HCT116 (cell line): ENCODE measurements at regions not wholly inside any gene's neighbourhood (a gene's known extent, or its start where the extent isn't known, plus 50 kb on each side); places are given as distances from the start of the nearest gene placed in this dataset.

ENCODE experiments used
- ATAC-seq: fragments of 200-7000 bp; cut with Tn5 transposase; 2 replicates; pipeline ENCODE4 v1.9.1; 2020; ENCODE audit warnings: mild to moderate bottlenecking, moderate library complexity
- BruUV-seq: library from RNA; stranded (reverse); fragments of 400-500 nt; replicated peaks from 2 replicates; lab custom pipeline; 2021; lab: Mats Ljungman, UMichigan
- CTCF ChIA-PET: fragments of 300-600 bp; sonication (Branson Sonifier 250); formaldehyde crosslinking; loops from one replicate; lab custom pipeline; 2021; ENCODE audit warnings: antibody characterized with exemption; lab: Charles Lee
- POLR2A ChIA-PET: fragments of 300-600, 350-600 bp; sonication (Branson Sonifier 250); formaldehyde crosslinking; loops from one replicate; lab custom pipeline; 2021; ENCODE audit warnings: antibody characterized with exemption; lab: Charles Lee
- RAD21 ChIA-PET, 2 experiments: fragments of 300-600 bp; sonication (Branson Sonifier 250); formaldehyde crosslinking; loops; one replicate each; lab custom pipeline; 2023; ENCODE audit warnings: low total read pairs in 2 of 2; ENCODE audit not compliant: uncharacterized antibody in 2 of 2, unreplicated experiment in 2 of 2, low non-redundant PET in 1 of 2; lab: Charles Lee
- DNase-seq: peaks from one replicate; pipeline ENCODE4 v3.0.0-alpha.2; 2010; ENCODE audit warnings: low read depth, low spot score
- H2AFZ ChIP-seq: fragments of 200-600 bp; shearing (Covaris generic), sonication (generic); 2 replicates; pipeline ENCODE4 v1.6.1; 2017; ENCODE audit warnings: low read depth, mixed run types, mixed read lengths, antibody characterized with exemption, low read length; ENCODE audit not compliant: poor library complexity, severe bottlenecking
- H3K27ac ChIP-seq: 2 replicates; pipeline ENCODE4 v1.5.1; 2012; ENCODE audit warnings: low read depth, low read length
- H3K27me3 ChIP-seq: fragments of 200-600 bp; sonication (generic); 2 replicates; pipeline ENCODE4 v1.6.1; 2016; ENCODE audit warnings: mixed run types, low read length, mixed read lengths; ENCODE audit not compliant: insufficient read depth
- H3K36me3 ChIP-seq, 2 experiments: fragments of 200-500 bp in 1 of 2; fragments of 200-600 bp in 1 of 2; sonication (Bioruptor generic) in 1 of 2; sonication (generic) in 1 of 2; 2 replicates each; pipeline versions ENCODE4 v1.5.1 to v1.6.1; 2014 to 2016; ENCODE audit warnings: low read length in 2 of 2, inconsistent platforms in 1 of 2, mixed read lengths in 1 of 2, mixed run types in 1 of 2; ENCODE audit not compliant: insufficient read depth in 2 of 2, control insufficient read depth in 1 of 2
- H3K4me1 ChIP-seq, 2 experiments: fragments of 200-600 bp in 1 of 2; sonication (generic) in 1 of 2; 2 replicates each; pipeline versions ENCODE4 v1.5.1 to v1.6.1; 2012 to 2017; ENCODE audit warnings: low read length in 2 of 2, inconsistent platforms in 1 of 2, mild to moderate bottlenecking in 1 of 2, mixed read lengths in 1 of 2, mixed run types in 1 of 2, moderate library complexity in 1 of 2; ENCODE audit not compliant: insufficient read depth in 2 of 2, control insufficient read depth in 1 of 2
- H3K4me2 ChIP-seq: fragments of 200-600 bp; sonication (generic); 2 replicates; pipeline ENCODE4 v1.6.1; 2017; ENCODE audit warnings: mixed run types, low read length, mixed read lengths
- H3K4me3 ChIP-seq, 2 experiments: fragments of 200-600 bp in 1 of 2; sonication (generic) in 1 of 2; replicated peaks in 1 of 2; 2 replicates each; pipeline ENCODE4 v1.5.1; 2011 to 2016; ENCODE audit warnings: low read length in 2 of 2, control low read depth in 1 of 2, low read depth in 1 of 2, mild to moderate bottlenecking in 1 of 2, mixed read lengths in 1 of 2, mixed run types in 1 of 2
- H3K79me2 ChIP-seq: fragments of 200-600 bp; sonication (generic); 2 replicates; pipeline ENCODE4 v1.6.1; 2017; ENCODE audit warnings: mild to moderate bottlenecking, mixed run types, low read length, moderate library complexity, mixed read lengths; ENCODE audit not compliant: insufficient read depth
- H3K9ac ChIP-seq: fragments of 200-600 bp; sonication (generic); 2 replicates; pipeline ENCODE4 v1.6.1; 2016; ENCODE audit warnings: low read length, mixed read lengths
- H3K9me2 ChIP-seq: fragments of 200-600 bp; sonication (generic), shearing (Covaris generic); 2 replicates; pipeline ENCODE4 v1.6.1; 2017; ENCODE audit warnings: mixed run types, mild to moderate bottlenecking, moderate library complexity; ENCODE audit not compliant: insufficient read depth
- H3K9me3 ChIP-seq, 2 experiments: fragments of 200-500 bp in 1 of 2; fragments of 200-600 bp in 1 of 2; sonication (Bioruptor generic) in 1 of 2; sonication (generic) in 1 of 2; 2 replicates each; pipeline ENCODE4 v1.6.1; 2014 to 2017; ENCODE audit warnings: low read length in 2 of 2, mixed read lengths in 2 of 2, inconsistent platforms in 1 of 2, low read depth in 1 of 2, mild to moderate bottlenecking in 1 of 2, mixed run types in 1 of 2, moderate library complexity in 1 of 2; ENCODE audit not compliant: control insufficient read depth in 1 of 2, insufficient read depth in 1 of 2
- H4K20me1 ChIP-seq: fragments of 200-600 bp; sonication (generic), shearing (Covaris generic); 2 replicates; pipeline ENCODE4 v1.6.1; 2017; ENCODE audit warnings: mixed run types, mild to moderate bottlenecking, moderate library complexity; ENCODE audit not compliant: insufficient read depth
- CBX3 ChIP-seq: IDR thresholded peaks from 2 replicates; pipeline ENCODE4 v1.6.1; 2012; ENCODE audit warnings: low read depth
- CEBPB ChIP-seq: IDR thresholded peaks from 2 replicates; pipeline ENCODE4 v1.6.1; 2012; ENCODE audit warnings: low read depth
- EGR1 ChIP-seq: IDR thresholded peaks from 2 replicates; pipeline ENCODE4 v1.6.1; 2012; ENCODE audit warnings: low read depth
- EZH2 ChIP-seq: fragments of 200-600 bp; sonication (generic); IDR thresholded peaks from 2 replicates; pipeline ENCODE4 v1.6.1; 2017; ENCODE audit warnings: antibody characterized with exemption, mixed run types
- EZH2phosphoT487 ChIP-seq: fragments of 200-600 bp; IDR thresholded peaks from 2 replicates; pipeline ENCODE4 v1.6.1; 2018; ENCODE audit warnings: antibody characterized with exemption, borderline replicate concordance
- JUND ChIP-seq: IDR thresholded peaks from 2 replicates; pipeline ENCODE4 v1.6.1; 2012
- POLR2A ChIP-seq: IDR thresholded peaks from 2 replicates; pipeline ENCODE4 v1.7.0; 2011; ENCODE audit warnings: borderline replicate concordance; ENCODE audit not compliant: insufficient read depth, insufficient read length; ENCODE audit errors: extremely low read depth
- POLR2AphosphoS5 ChIP-seq: IDR thresholded peaks from 2 replicates; pipeline ENCODE4 v1.6.1; 2011; ENCODE audit warnings: mild to moderate bottlenecking, low read depth, low read length, moderate library complexity
- RAD21 ChIP-seq: IDR thresholded peaks from 2 replicates; pipeline ENCODE4 v1.6.1; 2012; ENCODE audit warnings: low read depth, mild to moderate bottlenecking
- SIN3A ChIP-seq: IDR thresholded peaks from 2 replicates; pipeline ENCODE4 v1.6.1; 2012; ENCODE audit warnings: low read depth
- SP1 ChIP-seq: IDR thresholded peaks from 2 replicates; pipeline ENCODE4 v1.6.1; 2012; ENCODE audit warnings: low read depth
- SRF ChIP-seq: IDR thresholded peaks from 2 replicates; pipeline ENCODE4 v1.6.1; 2012; ENCODE audit warnings: low read depth
- TCF7L2 ChIP-seq: IDR thresholded peaks from 2 replicates; pipeline ENCODE4 v1.7.0; 2011; ENCODE audit warnings: borderline replicate concordance, inconsistent platforms; ENCODE audit not compliant: insufficient read depth, insufficient read length; ENCODE audit errors: extremely low read depth
- YY1 ChIP-seq: IDR thresholded peaks from 2 replicates; pipeline ENCODE4 v1.6.1; 2011; ENCODE audit warnings: low read length, low read depth, moderate library complexity, mild to moderate bottlenecking; ENCODE audit not compliant: insufficient replicate concordance; ENCODE audit errors: extremely low read depth
- ZFX ChIP-seq: fragments of 450-650 bp; IDR thresholded peaks from 2 replicates; pipeline ENCODE4 v1.6.1; 2017
- intact Hi-C: fragments of 100-400 bp; cut with micrococcal nuclease; formaldehyde crosslinking; loops from 2 replicates; pipeline ENCODE4 v1.10.0; 2022
- TF ChIP-seq, protein P1 (sequence below), 3 experiments: fragments of 200-600 bp in 1 of 3; sonication (generic) in 1 of 3; IDR thresholded peaks in 2 of 3; conservative IDR thresholded peaks in 1 of 3; 2 replicates each; pipeline ENCODE4 v1.5.1; 2012 to 2017; ENCODE audit warnings: low read depth in 2 of 3, low read length in 2 of 3, antibody characterized with exemption in 1 of 3, borderline replicate concordance in 1 of 3, control low read depth in 1 of 3, mild to moderate bottlenecking in 1 of 3, mixed read lengths in 1 of 3, mixed run types in 1 of 3, moderate library complexity in 1 of 3; ENCODE audit not compliant: insufficient read depth in 1 of 3
- TF ChIP-seq, protein P2 (sequence below): IDR thresholded peaks from 2 replicates; pipeline ENCODE4 v1.6.1; 2012; ENCODE audit warnings: low read depth
- TF ChIP-seq, protein P3 (sequence below): IDR thresholded peaks from 2 replicates; pipeline ENCODE4 v1.6.1; 2011; ENCODE audit warnings: mild to moderate bottlenecking, low read length, moderate library complexity; ENCODE audit not compliant: insufficient replicate concordance; ENCODE audit errors: extremely low read depth
- TF ChIP-seq, protein P4 (sequence below): IDR thresholded peaks from 2 replicates; pipeline ENCODE4 v1.6.1; 2012

DNA sequence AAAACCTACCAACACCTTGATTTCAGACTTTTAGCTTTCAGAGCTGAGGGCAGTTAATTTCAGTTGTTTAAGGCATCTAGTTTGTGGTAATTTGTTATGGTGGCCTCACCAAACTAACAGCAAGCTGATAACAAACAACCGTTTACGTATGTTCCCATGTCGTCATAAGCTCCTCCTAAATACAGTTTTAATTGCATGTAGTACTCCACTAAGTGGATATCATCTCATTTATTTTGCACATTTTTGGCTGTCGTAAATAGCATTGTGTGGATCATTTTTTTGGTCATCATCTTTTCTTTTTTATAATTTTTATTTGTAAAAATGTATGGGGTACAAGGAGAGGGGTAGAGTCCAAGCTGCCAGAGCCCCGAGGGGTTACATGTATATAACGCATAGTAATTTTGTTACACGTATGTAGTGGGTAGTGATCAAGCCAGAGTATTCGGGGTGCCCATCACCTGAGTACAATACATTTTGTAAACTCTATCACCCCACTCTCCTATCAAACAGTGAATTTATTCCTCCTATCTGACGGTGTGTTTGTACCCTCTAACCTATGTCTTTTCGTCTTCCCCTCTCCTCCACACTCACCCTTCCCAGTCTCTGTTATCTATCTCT, 89.2 kb upstream of the MYCN start:
- Histone ChIP-seq H3K36me3 (no peaks in the 10 kb centered on the region), H2AFZ (no peak overlapping the region), H3K79me2 (no peaks in the 10 kb centered on the region), H3K4me2 (no peak overlapping the region), H4K20me1 (no peaks in the 10 kb centered on the region), H3K4me1 (no peaks in the 10 kb centered on the region), H3K9me3 (no peaks in the 10 kb centered on the region), H3K9ac (no peak overlapping the region), H3K27ac (no peak overlapping the region), H3K9me2 (no peaks in the 10 kb centered on the region), H3K27me3 (no peaks in the 10 kb centered on the region), H3K4me3 (no peak overlapping the region)
- ATAC-seq (no peak), DNase-seq (no peak)
- no TSS peak for BruUV-seq
- ChIA-PET RAD21 (no interaction called here), CTCF (no interaction called here), POLR2A (no interaction called here)
- no peak for TF ChIP-seq POLR2AphosphoS5
- no peak for TF ChIP-seq YY1
- TF ChIP-seq JUND = no peak
- TF ChIP-seq, protein P1, sequence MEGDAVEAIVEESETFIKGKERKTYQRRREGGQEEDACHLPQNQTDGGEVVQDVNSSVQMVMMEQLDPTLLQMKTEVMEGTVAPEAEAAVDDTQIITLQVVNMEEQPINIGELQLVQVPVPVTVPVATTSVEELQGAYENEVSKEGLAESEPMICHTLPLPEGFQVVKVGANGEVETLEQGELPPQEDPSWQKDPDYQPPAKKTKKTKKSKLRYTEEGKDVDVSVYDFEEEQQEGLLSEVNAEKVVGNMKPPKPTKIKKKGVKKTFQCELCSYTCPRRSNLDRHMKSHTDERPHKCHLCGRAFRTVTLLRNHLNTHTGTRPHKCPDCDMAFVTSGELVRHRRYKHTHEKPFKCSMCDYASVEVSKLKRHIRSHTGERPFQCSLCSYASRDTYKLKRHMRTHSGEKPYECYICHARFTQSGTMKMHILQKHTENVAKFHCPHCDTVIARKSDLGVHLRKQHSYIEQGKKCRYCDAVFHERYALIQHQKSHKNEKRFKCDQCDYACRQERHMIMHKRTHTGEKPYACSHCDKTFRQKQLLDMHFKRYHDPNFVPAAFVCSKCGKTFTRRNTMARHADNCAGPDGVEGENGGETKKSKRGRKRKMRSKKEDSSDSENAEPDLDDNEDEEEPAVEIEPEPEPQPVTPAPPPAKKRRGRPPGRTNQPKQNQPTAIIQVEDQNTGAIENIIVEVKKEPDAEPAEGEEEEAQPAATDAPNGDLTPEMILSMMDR (IDR thresholded peaks at IDR 0.05 in 2 of 3, conservative IDR thresholded peaks at IDR 0.05 in 1 of 3; ENCODE audit: borderline replicate concordance in 1 of 3, insufficient read depth in 1 of 3, low read depth in 2 of 3, low read length in 2 of 3) = no peak
- TF ChIP-seq TCF7L2 = no peak
- TF ChIP-seq SIN3A = no peak
- TF ChIP-seq, protein P2, sequence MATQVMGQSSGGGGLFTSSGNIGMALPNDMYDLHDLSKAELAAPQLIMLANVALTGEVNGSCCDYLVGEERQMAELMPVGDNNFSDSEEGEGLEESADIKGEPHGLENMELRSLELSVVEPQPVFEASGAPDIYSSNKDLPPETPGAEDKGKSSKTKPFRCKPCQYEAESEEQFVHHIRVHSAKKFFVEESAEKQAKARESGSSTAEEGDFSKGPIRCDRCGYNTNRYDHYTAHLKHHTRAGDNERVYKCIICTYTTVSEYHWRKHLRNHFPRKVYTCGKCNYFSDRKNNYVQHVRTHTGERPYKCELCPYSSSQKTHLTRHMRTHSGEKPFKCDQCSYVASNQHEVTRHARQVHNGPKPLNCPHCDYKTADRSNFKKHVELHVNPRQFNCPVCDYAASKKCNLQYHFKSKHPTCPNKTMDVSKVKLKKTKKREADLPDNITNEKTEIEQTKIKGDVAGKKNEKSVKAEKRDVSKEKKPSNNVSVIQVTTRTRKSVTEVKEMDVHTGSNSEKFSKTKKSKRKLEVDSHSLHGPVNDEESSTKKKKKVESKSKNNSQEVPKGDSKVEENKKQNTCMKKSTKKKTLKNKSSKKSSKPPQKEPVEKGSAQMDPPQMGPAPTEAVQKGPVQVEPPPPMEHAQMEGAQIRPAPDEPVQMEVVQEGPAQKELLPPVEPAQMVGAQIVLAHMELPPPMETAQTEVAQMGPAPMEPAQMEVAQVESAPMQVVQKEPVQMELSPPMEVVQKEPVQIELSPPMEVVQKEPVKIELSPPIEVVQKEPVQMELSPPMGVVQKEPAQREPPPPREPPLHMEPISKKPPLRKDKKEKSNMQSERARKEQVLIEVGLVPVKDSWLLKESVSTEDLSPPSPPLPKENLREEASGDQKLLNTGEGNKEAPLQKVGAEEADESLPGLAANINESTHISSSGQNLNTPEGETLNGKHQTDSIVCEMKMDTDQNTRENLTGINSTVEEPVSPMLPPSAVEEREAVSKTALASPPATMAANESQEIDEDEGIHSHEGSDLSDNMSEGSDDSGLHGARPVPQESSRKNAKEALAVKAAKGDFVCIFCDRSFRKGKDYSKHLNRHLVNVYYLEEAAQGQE = no peak
- TF ChIP-seq POLR2A = no peak
- TF ChIP-seq, protein P3, sequence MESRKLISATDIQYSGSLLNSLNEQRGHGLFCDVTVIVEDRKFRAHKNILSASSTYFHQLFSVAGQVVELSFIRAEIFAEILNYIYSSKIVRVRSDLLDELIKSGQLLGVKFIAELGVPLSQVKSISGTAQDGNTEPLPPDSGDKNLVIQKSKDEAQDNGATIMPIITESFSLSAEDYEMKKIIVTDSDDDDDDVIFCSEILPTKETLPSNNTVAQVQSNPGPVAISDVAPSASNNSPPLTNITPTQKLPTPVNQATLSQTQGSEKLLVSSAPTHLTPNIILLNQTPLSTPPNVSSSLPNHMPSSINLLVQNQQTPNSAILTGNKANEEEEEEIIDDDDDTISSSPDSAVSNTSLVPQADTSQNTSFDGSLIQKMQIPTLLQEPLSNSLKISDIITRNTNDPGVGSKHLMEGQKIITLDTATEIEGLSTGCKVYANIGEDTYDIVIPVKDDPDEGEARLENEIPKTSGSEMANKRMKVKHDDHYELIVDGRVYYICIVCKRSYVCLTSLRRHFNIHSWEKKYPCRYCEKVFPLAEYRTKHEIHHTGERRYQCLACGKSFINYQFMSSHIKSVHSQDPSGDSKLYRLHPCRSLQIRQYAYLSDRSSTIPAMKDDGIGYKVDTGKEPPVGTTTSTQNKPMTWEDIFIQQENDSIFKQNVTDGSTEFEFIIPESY = no peak
- no peak for TF ChIP-seq EZH2phosphoT487
- TF ChIP-seq CEBPB = no peak
- no peak for TF ChIP-seq SP1
- TF ChIP-seq ZFX = no peak
- no peak for TF ChIP-seq SRF
- no peak for TF ChIP-seq CBX3
- TF ChIP-seq EGR1 = no peak
- TF ChIP-seq RAD21 = no peak
- TF ChIP-seq EZH2 = no peak
- TF ChIP-seq, protein P4, sequence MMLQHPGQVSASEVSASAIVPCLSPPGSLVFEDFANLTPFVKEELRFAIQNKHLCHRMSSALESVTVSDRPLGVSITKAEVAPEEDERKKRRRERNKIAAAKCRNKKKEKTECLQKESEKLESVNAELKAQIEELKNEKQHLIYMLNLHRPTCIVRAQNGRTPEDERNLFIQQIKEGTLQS = no peak
- intact Hi-C loops = no loop called here
